ENCODE measurements at regions not wholly inside any gene's neighbourhood (a gene's known extent, or its start where the extent isn't known, plus 50 kb on each side); places are given as distances from the start of the nearest gene placed in this dataset.

DNA sequence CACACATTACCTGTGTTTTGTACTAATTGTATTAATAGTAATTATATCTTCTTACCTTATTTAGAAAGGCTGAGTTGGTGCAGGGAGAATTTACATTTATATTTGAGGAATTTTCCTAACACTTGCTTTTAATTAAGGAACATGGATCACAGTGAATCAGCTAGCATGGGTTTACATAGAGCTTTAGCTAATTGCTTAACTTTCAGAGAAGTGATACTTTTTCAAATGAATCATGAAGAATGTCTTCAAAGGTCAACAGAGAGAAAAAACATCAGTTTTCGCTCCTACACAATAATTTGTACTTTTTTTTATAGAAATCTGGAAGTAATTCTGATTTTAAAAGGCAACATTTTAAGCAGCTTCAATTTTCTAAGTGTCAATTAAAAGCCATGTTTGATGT, 195.0 kb upstream of the HEY2 start:
- no peak for TF ChIP-seq CTCF (IDR thresholded peaks at IDR 0.05)
- TF ChIP-seq POLR2A (IDR thresholded peaks at IDR 0.05), result no peak
